ENCODE measurements at regions not wholly inside any gene's neighbourhood (a gene's known extent, or its start where the extent isn't known, plus 50 kb on each side); places are given as distances from the start of the nearest gene placed in this dataset.

- H3K4me3 Mint-ChIP-seq = no peak overlapping the region
- intact Hi-C loops (cut with micrococcal nuclease) = no loop called here
- peaks cover 13% of the 10 kb centered on the region for H3K27me3 Mint-ChIP-seq (ENCODE audit: insufficient read depth)
- H3K9me3 Mint-ChIP-seq = no peaks in the 10 kb centered on the region
- H3K36me3 Mint-ChIP-seq (ENCODE audit: low read depth) = no peaks in the 10 kb centered on the region
- no peak for DNase-seq (ENCODE audit: low spot score)
- H3K27ac Mint-ChIP-seq = no peak overlapping the region
- H3K4me1 Mint-ChIP-seq (ENCODE audit: low read depth) = no peaks in the 10 kb centered on the region
Measured at GRCh38 chr5:58276431-58276830, 183.5 kb downstream of the PLK2 start.

- Mint-ChIP-seq H3K27me3 (ENCODE audit: insufficient read depth) (peaks cover 12% of the 10 kb centered on the region), H3K36me3 (ENCODE audit: low read depth) (no peaks in the 10 kb centered on the region), H3K4me1 (ENCODE audit: low read depth) (no peaks in the 10 kb centered on the region), H3K4me3 (no peak overlapping the region), H3K9me3 (no peaks in the 10 kb centered on the region), H3K27ac (no peak overlapping the region)
- intact Hi-C loops (cut with micrococcal nuclease) = no loop called here
- no peak for DNase-seq (ENCODE audit: low spot score)
Measured at GRCh38 chr5:58275516-58275915, 184.4 kb downstream of the PLK2 start.

DNA sequence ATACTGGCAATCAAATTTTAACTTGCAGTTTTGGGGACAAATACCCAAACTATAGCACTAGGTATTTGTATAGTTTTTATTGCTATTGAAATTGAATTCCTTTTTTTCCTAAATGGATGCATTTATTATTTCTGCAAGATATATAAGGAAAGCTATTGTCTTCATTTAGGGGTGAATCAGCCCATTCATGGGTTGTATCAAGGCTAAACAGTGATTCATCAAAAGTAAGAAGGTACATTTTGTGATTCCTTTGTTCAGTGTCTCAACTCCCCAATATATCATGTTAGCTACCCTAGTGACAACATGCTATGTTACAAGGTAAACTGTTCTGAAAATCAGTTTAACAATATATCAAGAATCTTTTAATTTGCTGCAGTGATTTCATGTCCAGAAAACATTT is 185.7 kb downstream of the PLK2 start:
- Mint-ChIP-seq H3K4me3 (no peak overlapping the region), H3K36me3 (ENCODE audit: low read depth) (no peaks in the 10 kb centered on the region), H3K27ac (no peak overlapping the region), H3K9me3 (no peaks in the 10 kb centered on the region), H3K27me3 (ENCODE audit: insufficient read depth) (peaks cover 7% of the 10 kb centered on the region), H3K4me1 (ENCODE audit: low read depth) (no peaks in the 10 kb centered on the region)
- no peak for DNase-seq (ENCODE audit: low spot score)
- intact Hi-C loops (cut with micrococcal nuclease) = no loop called here

GRCh38 chr5:58273711-58274110 is 186.2 kb downstream of the PLK2 start:
- no peak overlapping the region for H3K4me3 Mint-ChIP-seq
- no peak for DNase-seq (ENCODE audit: low spot score)
- peaks cover 7% of the 10 kb centered on the region for H3K27me3 Mint-ChIP-seq (ENCODE audit: insufficient read depth)

DNA sequence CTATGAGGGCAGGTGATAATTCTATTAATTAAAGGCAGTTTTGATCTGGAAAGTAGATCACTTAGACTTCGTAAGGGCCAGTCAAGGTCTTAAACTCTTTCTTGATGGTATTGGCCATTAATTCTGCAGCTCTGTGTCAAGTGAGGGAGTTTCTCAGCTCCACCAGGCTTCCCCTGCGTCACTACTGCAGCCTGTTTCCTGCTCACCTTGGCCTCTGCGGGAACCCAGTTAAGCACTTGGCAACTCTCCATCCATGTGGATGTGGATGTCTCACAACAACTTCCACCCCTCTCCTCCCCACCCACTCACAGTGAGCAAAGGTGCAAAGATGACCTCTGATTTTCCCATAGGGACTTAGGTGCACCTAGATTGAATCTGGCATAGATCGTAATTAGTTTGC is 191.6 kb downstream of the PLK2 start:
- no peaks in the 10 kb centered on the region for H3K36me3 Mint-ChIP-seq (ENCODE audit: low read depth)
- H3K4me1 Mint-ChIP-seq (ENCODE audit: low read depth) = no peaks in the 10 kb centered on the region
- peaks cover 1% of the 10 kb centered on the region for H3K27me3 Mint-ChIP-seq (ENCODE audit: insufficient read depth)
- H3K9me3 Mint-ChIP-seq = no peaks in the 10 kb centered on the region
- intact Hi-C loops (cut with micrococcal nuclease) = no loop called here
- H3K27ac Mint-ChIP-seq = no peak overlapping the region
- no peak for DNase-seq (ENCODE audit: low spot score)
- no peak overlapping the region for H3K4me3 Mint-ChIP-seq

More at GRCh38 chr5:58273711-58274110, 186.2 kb downstream of the PLK2 start:
- no peaks in the 10 kb centered on the region for H3K9me3 Mint-ChIP-seq
- H3K27ac Mint-ChIP-seq = no peak overlapping the region
- intact Hi-C loops (cut with micrococcal nuclease) = no loop called here
- no peaks in the 10 kb centered on the region for H3K36me3 Mint-ChIP-seq (ENCODE audit: low read depth)
- H3K4me1 Mint-ChIP-seq (ENCODE audit: low read depth) = no peaks in the 10 kb centered on the region

DNA sequence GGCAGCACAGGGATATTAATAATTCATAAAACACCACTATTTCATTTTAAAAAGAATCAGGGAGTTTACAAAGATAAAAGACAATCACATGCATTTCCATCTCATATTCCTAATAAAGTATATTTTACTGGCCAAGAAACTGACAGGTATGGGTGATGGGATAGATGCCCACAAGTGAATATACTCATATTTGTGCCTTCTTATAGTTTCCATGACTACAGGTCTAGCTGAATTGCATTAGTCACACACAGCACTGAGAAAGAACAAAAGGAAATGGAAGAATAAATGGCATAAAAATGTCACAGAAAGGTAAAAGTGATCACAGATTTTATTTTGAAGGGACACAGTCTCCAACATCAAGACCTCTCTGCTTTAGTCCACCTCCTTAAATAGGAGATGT is 193.5 kb downstream of the PLK2 start:
- H3K36me3 Mint-ChIP-seq (ENCODE audit: low read depth) = no peaks in the 10 kb centered on the region
- no peak for DNase-seq (ENCODE audit: low spot score)
- H3K27ac Mint-ChIP-seq = no peak overlapping the region
- no peaks in the 10 kb centered on the region for H3K9me3 Mint-ChIP-seq
- H3K4me1 Mint-ChIP-seq (ENCODE audit: low read depth) = no peaks in the 10 kb centered on the region
- no peak overlapping the region for H3K4me3 Mint-ChIP-seq
- H3K27me3 Mint-ChIP-seq (ENCODE audit: insufficient read depth) = peaks cover 1% of the 10 kb centered on the region
- intact Hi-C loops (cut with micrococcal nuclease) = no loop called here

GRCh38 chr5:58265246-58265930 is 194.5 kb downstream of the PLK2 start:
- peaks cover 1% of the 10 kb centered on the region for H3K27me3 Mint-ChIP-seq (ENCODE audit: insufficient read depth)
- no peaks in the 10 kb centered on the region for H3K4me1 Mint-ChIP-seq (ENCODE audit: low read depth)
- no peak overlapping the region for H3K27ac Mint-ChIP-seq
- DNase-seq (ENCODE audit: low spot score) = no peak
- intact Hi-C loops (cut with micrococcal nuclease) = no loop called here
- no peak overlapping the region for H3K4me3 Mint-ChIP-seq
- H3K36me3 Mint-ChIP-seq (ENCODE audit: low read depth) = no peaks in the 10 kb centered on the region
- H3K9me3 Mint-ChIP-seq = no peaks in the 10 kb centered on the region

DNA sequence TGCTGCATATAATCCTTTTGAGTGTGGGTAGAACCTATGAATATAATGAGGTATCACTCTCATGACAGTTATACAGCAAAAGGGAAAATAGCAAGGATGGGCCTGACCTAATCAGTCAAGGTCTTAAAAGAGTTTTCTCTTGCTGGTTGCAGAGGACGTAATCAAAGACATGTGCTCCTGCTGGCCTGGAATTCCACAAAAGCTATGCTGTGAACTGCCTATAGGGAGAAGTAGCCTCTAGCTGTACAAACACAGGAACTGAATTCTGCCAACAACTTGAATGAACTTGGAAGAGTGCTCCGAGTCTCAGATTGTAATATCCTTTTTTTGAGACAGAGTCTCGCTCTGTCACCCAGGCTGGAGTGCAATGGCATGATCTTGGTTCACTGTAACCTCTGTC is 195.6 kb downstream of the PLK2 start:
- intact Hi-C loops (cut with micrococcal nuclease) = no loop called here
- Mint-ChIP-seq H3K27ac (no peak overlapping the region), H3K4me3 (no peak overlapping the region), H3K27me3 (ENCODE audit: insufficient read depth) (peaks cover 1% of the 10 kb centered on the region), H3K4me1 (ENCODE audit: low read depth) (no peaks in the 10 kb centered on the region), H3K36me3 (ENCODE audit: low read depth) (no peaks in the 10 kb centered on the region), H3K9me3 (no peaks in the 10 kb centered on the region)
- DNase-seq (ENCODE audit: low spot score) = no peak

DNA sequence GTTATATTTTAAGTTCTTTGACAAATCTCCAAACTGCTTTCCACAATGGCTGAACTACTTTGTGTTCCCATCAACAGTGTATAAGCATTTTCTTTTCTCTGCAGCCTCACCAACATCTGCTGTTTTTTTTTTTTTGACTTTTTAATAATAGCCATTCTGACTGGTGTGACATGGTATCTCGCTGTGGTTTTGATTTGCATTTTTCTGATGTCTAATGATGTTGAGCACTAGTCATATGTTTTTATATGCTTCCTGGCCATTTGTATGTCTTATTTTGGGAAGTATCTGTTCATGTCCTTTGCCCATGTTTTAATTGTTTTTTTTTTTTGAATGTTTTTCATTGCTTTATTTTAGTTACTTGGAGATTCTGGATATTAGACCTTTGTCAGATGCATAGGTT is 196.6 kb downstream of the PLK2 start:
- intact Hi-C loops (cut with micrococcal nuclease) = no loop called here
- H3K36me3 Mint-ChIP-seq (ENCODE audit: low read depth) = no peaks in the 10 kb centered on the region
- H3K4me1 Mint-ChIP-seq (ENCODE audit: low read depth) = no peaks in the 10 kb centered on the region
- H3K27me3 Mint-ChIP-seq (ENCODE audit: insufficient read depth) = peaks cover 1% of the 10 kb centered on the region
- no peak for DNase-seq (ENCODE audit: low spot score)
- no peak overlapping the region for H3K27ac Mint-ChIP-seq
- H3K4me3 Mint-ChIP-seq = no peak overlapping the region
- no peaks in the 10 kb centered on the region for H3K9me3 Mint-ChIP-seq

DNA sequence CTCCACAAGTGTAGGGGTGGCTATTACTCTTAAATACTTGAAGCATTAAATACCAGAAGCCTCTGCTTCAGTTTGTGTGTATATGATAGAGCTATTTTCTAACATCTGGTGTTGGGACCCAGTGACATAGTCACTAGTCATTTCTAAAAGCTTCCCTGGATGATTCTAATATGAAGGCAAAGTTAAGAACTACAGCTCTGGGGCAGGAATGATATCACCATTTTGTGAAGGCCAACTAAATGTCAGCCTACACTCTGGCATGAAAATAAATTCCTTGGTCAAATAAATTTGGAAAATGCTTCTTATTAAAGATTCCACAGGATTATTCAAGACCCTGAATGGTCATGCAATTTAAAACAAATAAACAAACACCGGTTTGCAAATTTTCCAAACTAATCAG is 197.7 kb downstream of the PLK2 start:
- peaks cover 1% of the 10 kb centered on the region for H3K27me3 Mint-ChIP-seq (ENCODE audit: insufficient read depth)
- no peaks in the 10 kb centered on the region for H3K4me1 Mint-ChIP-seq (ENCODE audit: low read depth)
- H3K27ac Mint-ChIP-seq = no peak overlapping the region
- no peaks in the 10 kb centered on the region for H3K9me3 Mint-ChIP-seq
- no peak for DNase-seq (ENCODE audit: low spot score)
- no peaks in the 10 kb centered on the region for H3K36me3 Mint-ChIP-seq (ENCODE audit: low read depth)
- intact Hi-C loops (cut with micrococcal nuclease) = no loop called here
- no peak overlapping the region for H3K4me3 Mint-ChIP-seq

GRCh38 chr5:58261605-58262004 is 198.3 kb downstream of the PLK2 start:
- DNase-seq (ENCODE audit: low spot score) = no peak
- no peak overlapping the region for H3K4me3 Mint-ChIP-seq
- no peaks in the 10 kb centered on the region for H3K4me1 Mint-ChIP-seq (ENCODE audit: low read depth)
- H3K27ac Mint-ChIP-seq = no peak overlapping the region
- intact Hi-C loops (cut with micrococcal nuclease) = no loop called here
- H3K9me3 Mint-ChIP-seq = no peaks in the 10 kb centered on the region
- H3K36me3 Mint-ChIP-seq (ENCODE audit: low read depth) = no peaks in the 10 kb centered on the region
- H3K27me3 Mint-ChIP-seq (ENCODE audit: insufficient read depth) = peaks cover 1% of the 10 kb centered on the region

DNA sequence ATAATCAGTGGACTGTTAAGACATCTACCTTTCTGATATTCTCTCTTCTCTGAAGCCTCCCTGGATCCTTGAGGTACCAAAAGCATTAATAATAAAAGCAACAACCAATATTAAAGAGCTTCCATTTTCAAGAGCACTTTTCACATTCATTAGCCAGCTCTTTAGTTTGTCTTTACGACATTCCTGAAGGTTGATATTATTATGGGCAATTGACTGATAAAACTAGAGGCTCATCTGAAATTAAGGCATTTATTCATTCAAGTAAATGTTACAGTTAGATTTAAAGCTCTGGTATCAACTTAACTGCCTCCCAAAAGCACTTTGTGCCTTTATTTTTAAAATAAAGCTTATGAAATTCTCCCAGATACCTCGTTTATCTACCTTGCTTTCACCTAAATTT is 199.6 kb downstream of the PLK2 start:
- Mint-ChIP-seq H3K9me3 (no peaks in the 10 kb centered on the region), H3K27ac (no peak overlapping the region), H3K4me3 (no peak overlapping the region), H3K36me3 (ENCODE audit: low read depth) (no peaks in the 10 kb centered on the region), H3K4me1 (ENCODE audit: low read depth) (no peaks in the 10 kb centered on the region), H3K27me3 (ENCODE audit: insufficient read depth) (no peaks in the 10 kb centered on the region)
- intact Hi-C loops (cut with micrococcal nuclease) = no loop called here
- DNase-seq (ENCODE audit: low spot score) = no peak

- intact Hi-C loops (cut with micrococcal nuclease) = loop anchor here (1.0 kb wide), 1 partner anchor 36 kb away; no protein-coding TSS in a partner anchor
- Mint-ChIP-seq H3K27ac (no peak overlapping the region), H3K4me1 (ENCODE audit: low read depth) (no peaks in the 10 kb centered on the region), H3K9me3 (no peaks in the 10 kb centered on the region), H3K36me3 (ENCODE audit: low read depth) (no peaks in the 10 kb centered on the region), H3K4me3 (no peak overlapping the region), H3K27me3 (ENCODE audit: insufficient read depth) (no peaks in the 10 kb centered on the region)
- no peak for DNase-seq (ENCODE audit: low spot score)
Measured at GRCh38 chr5:58259685-58260152, 200.2 kb downstream of the PLK2 start.

All from activated T-helper 1 cell treated with anti-CD3 and anti-CD28 coated beads, Interleukin-12 subunit alpha, Interleukin-12 subunit beta, Interleukin-2, Interleukin-4 antibody, amounts not matched to agents 30 ng/mL and 10 ng/mL and 1 ng/mL, durations not matched to agents 14 hours and 24 hours and 36 hours (primary cell).